H9 (cell line): ENCODE measurements at regions not wholly inside any gene's neighbourhood (a gene's known extent, or its start where the extent isn't known, plus 50 kb on each side); places are given as distances from the start of the nearest gene placed in this dataset.

Experiments used
- DNase-seq: peaks from one replicate; pipeline ENCODE4 v3.0.0-alpha.2; 2017
- H2AFZ ChIP-seq: one replicate; pipeline ENCODE4 v1.6.1; 2013; ENCODE audit warnings: mild to moderate bottlenecking, low read length, control low read depth, moderate library complexity
- H2AK5ac ChIP-seq: 2 replicates; pipeline ENCODE4 v1.6.1; 2013; ENCODE audit warnings: low read length, control low read depth, mixed read lengths; ENCODE audit not compliant: insufficient read length
- H2BK120ac ChIP-seq: one replicate; pipeline ENCODE4 v1.6.1; 2013; ENCODE audit warnings: low read depth, mild to moderate bottlenecking, low read length, control low read depth, inconsistent platforms; ENCODE audit not compliant: poor library complexity, severe bottlenecking
- H2BK12ac ChIP-seq: 2 replicates; pipeline ENCODE4 v1.6.1; 2013; ENCODE audit warnings: low read length, control low read depth, mixed read lengths, low read depth; ENCODE audit not compliant: insufficient read length
- H2BK15ac ChIP-seq: 2 replicates; pipeline ENCODE4 v1.6.1; 2013; ENCODE audit warnings: low read depth, low read length, control low read depth
- H2BK20ac ChIP-seq: one replicate; pipeline ENCODE4 v1.6.1; 2013; ENCODE audit warnings: low read depth, mild to moderate bottlenecking, low read length, control low read depth, inconsistent platforms; ENCODE audit not compliant: poor library complexity, severe bottlenecking
- H2BK5ac ChIP-seq: 2 replicates; pipeline ENCODE4 v1.6.1; 2013; ENCODE audit warnings: low read length, control low read depth, mixed read lengths; ENCODE audit not compliant: insufficient read length
- H3K14ac ChIP-seq: 2 replicates; pipeline ENCODE4 v1.6.1; 2013; ENCODE audit warnings: low read length, control low read depth; ENCODE audit not compliant: insufficient read depth
- H3K18ac ChIP-seq: 2 replicates; pipeline ENCODE4 v1.6.1; 2013; ENCODE audit warnings: low read depth, mild to moderate bottlenecking, mixed read lengths, low read length, control low read depth; ENCODE audit not compliant: insufficient read length
- H3K23ac ChIP-seq: 2 replicates; pipeline ENCODE4 v1.6.1; 2013; ENCODE audit warnings: low read length, control low read depth, mixed read lengths, low read depth; ENCODE audit not compliant: insufficient read length
- H3K23me2 ChIP-seq: 2 replicates; pipeline ENCODE4 v1.6.1; 2013; ENCODE audit warnings: low read depth, mild to moderate bottlenecking, mixed read lengths, low read length, control low read depth; ENCODE audit not compliant: insufficient read length, poor library complexity, severe bottlenecking
- H3K27ac ChIP-seq: 2 replicates; pipeline ENCODE4 v1.5.1; 2013; ENCODE audit warnings: low read length, control low read depth, mixed read lengths, low read depth; ENCODE audit not compliant: insufficient read length
- H3K27me3 ChIP-seq: 2 replicates; pipeline ENCODE4 v1.6.1; 2013; ENCODE audit warnings: low read length, control low read depth, inconsistent platforms; ENCODE audit not compliant: insufficient read depth
- H3K4ac ChIP-seq: 2 replicates; pipeline ENCODE4 v1.6.1; 2013; ENCODE audit warnings: low read depth, mild to moderate bottlenecking, control low read depth, inconsistent platforms, low read length, moderate library complexity
- H3K4me1 ChIP-seq: 2 replicates; pipeline ENCODE4 v1.6.1; 2013; ENCODE audit warnings: low read length, control low read depth, inconsistent platforms; ENCODE audit not compliant: insufficient read depth
- H3K4me2 ChIP-seq: 2 replicates; pipeline ENCODE4 v1.6.1; 2013; ENCODE audit warnings: low read length, control low read depth, mixed read lengths; ENCODE audit not compliant: insufficient read length, insufficient read depth
- H3K56ac ChIP-seq: 2 replicates; pipeline ENCODE4 v1.6.1; 2013; ENCODE audit warnings: low read depth, mild to moderate bottlenecking, mixed read lengths, low read length, control low read depth; ENCODE audit not compliant: insufficient read length
- H3K79me1 ChIP-seq: 2 replicates; pipeline ENCODE4 v1.6.1; 2013; ENCODE audit warnings: low read depth, mild to moderate bottlenecking, moderate library complexity, low read length, control low read depth, inconsistent platforms; ENCODE audit not compliant: insufficient read depth, poor library complexity, severe bottlenecking
- H3K79me2 ChIP-seq: 2 replicates; pipeline ENCODE4 v1.6.1; 2013; ENCODE audit warnings: low read length, control low read depth, inconsistent platforms; ENCODE audit not compliant: insufficient read depth
- H3K9ac ChIP-seq: 2 replicates; pipeline ENCODE4 v1.6.1; 2013; ENCODE audit warnings: low read length, control low read depth, mixed read lengths; ENCODE audit not compliant: insufficient read length; ENCODE audit errors: extremely low read depth
- H3K9me3 ChIP-seq: one replicate; pipeline ENCODE4 v1.6.1; 2013; ENCODE audit warnings: low read depth, low read length, inconsistent platforms; ENCODE audit not compliant: control insufficient read depth
- H3T11ph ChIP-seq: one replicate; pipeline ENCODE4 v1.6.1; 2013; ENCODE audit warnings: mild to moderate bottlenecking, low read length, control low read depth, inconsistent platforms
- H4K20me1 ChIP-seq: one replicate; pipeline ENCODE4 v1.6.1; 2013; ENCODE audit not compliant: control insufficient read depth, insufficient read length, insufficient read depth
- H4K5ac ChIP-seq: 2 replicates; pipeline ENCODE4 v1.6.1; 2013; ENCODE audit warnings: low read depth, mild to moderate bottlenecking, mixed read lengths, low read length, control low read depth; ENCODE audit not compliant: insufficient read length
- H4K8ac ChIP-seq: replicated peaks from 2 replicates; pipeline ENCODE4 v1.6.1; 2013; ENCODE audit warnings: low read length, control low read depth, mixed read lengths, low read depth; ENCODE audit not compliant: insufficient read length
- H4K91ac ChIP-seq: 2 replicates; pipeline ENCODE4 v1.6.1; 2013; ENCODE audit warnings: low read depth, mild to moderate bottlenecking, moderate library complexity, mixed read lengths, low read length, control low read depth; ENCODE audit not compliant: insufficient read length
- H3K27ac Mint-ChIP-seq, 3 experiments: 2 replicates in 2 of 3; 3 replicates in 1 of 3; pipeline ENCODE4 v1.8.0; 2020 to 2021; ENCODE audit warnings: mixed read lengths in 3 of 3, mild to moderate bottlenecking in 1 of 3, moderate library complexity in 1 of 3
- H3K27me3 Mint-ChIP-seq: 2 replicates; pipeline ENCODE4 v1.8.0; 2021; ENCODE audit warnings: low read depth, mild to moderate bottlenecking, moderate library complexity, mixed read lengths
- H3K36me3 Mint-ChIP-seq, 3 experiments: 2 replicates in 2 of 3; 3 replicates in 1 of 3; pipeline ENCODE4 v1.8.0; 2020 to 2021; ENCODE audit warnings: low read depth in 3 of 3, mixed read lengths in 3 of 3; ENCODE audit not compliant: insufficient read depth in 1 of 3
- H3K4me1 Mint-ChIP-seq, 2 experiments: 2 replicates each; pipeline ENCODE4 v1.8.0; 2020; ENCODE audit warnings: mixed read lengths in 2 of 2
- H3K4me3 Mint-ChIP-seq, 2 experiments: 2 replicates in 1 of 2; 3 replicates in 1 of 2; pipeline ENCODE4 v1.8.0; 2020 to 2021; ENCODE audit warnings: mild to moderate bottlenecking in 2 of 2, mixed read lengths in 2 of 2, moderate library complexity in 1 of 2
- H3K9me3 Mint-ChIP-seq, 2 experiments: 2 replicates in 1 of 2; 3 replicates in 1 of 2; pipeline ENCODE4 v1.8.0; 2020; ENCODE audit warnings: mild to moderate bottlenecking in 2 of 2, mixed read lengths in 2 of 2, moderate library complexity in 1 of 2
- CTCF ChIP-seq: fragments of 200-600 bp; sonication (generic); conservative IDR thresholded peaks from 3 replicates; pipeline ENCODE4 v1.8.0; 2021; ENCODE audit warnings: antibody characterized with exemption, mild to moderate bottlenecking
- WGBS: extraction: QIAGEN DNeasy Blood & Tissue Kit; methylation state at CpG from one replicate; pipeline ENCODE4 v1.1.7; 2013; ENCODE audit warnings: missing lambda C conversion rate, low lambda C conversion rate, mixed read lengths; ENCODE audit not compliant: insufficient read length; ENCODE audit errors: extremely low coverage; 5-methylcytosine and 5-hydroxymethylcytosine counted together

- Mint-ChIP-seq H3K4me3 (no peak overlapping the region), H3K27me3 (no peaks in the 10 kb centered on the region), H3K27ac (no peak overlapping the region), H3K36me3 (no peaks in the 10 kb centered on the region), H3K9me3 (no peaks in the 10 kb centered on the region), H3K4me1 (peaks cover 4 to 8% of the 10 kb centered on the region in 2 experiments)
- H3K56ac ChIP-seq = no peak overlapping the region
- H3K9ac ChIP-seq = no peak overlapping the region
- DNase-seq = no peak
- H3K79me2 ChIP-seq = no peaks in the 10 kb centered on the region
- no peak overlapping the region for H3K27ac ChIP-seq
- no peaks in the 10 kb centered on the region for H4K20me1 ChIP-seq
- no peak overlapping the region for H2BK20ac ChIP-seq
- H3K23ac ChIP-seq = no peak overlapping the region
- no peak overlapping the region for H3T11ph ChIP-seq
- H3K4me1 ChIP-seq = no peaks in the 10 kb centered on the region
- no peak overlapping the region for H2BK12ac ChIP-seq
- no peak overlapping the region for H2BK120ac ChIP-seq
- no peaks in the 10 kb centered on the region for H3K79me1 ChIP-seq
- no peak overlapping the region for H3K4me2 ChIP-seq
- TF ChIP-seq CTCF = no peak
- no peak overlapping the region for H2BK5ac ChIP-seq
- H2BK15ac ChIP-seq = no peak overlapping the region
- no peaks in the 10 kb centered on the region for H3K9me3 ChIP-seq
- no CpG with 5 or more reads among the region's 4 CpGs for WGBS
- no peak overlapping the region for H4K91ac ChIP-seq
- H4K8ac ChIP-seq = no peak overlapping the region
- no peak overlapping the region for H2AFZ ChIP-seq
- no peak overlapping the region for H3K14ac ChIP-seq
- no peak overlapping the region for H4K5ac ChIP-seq
- no peak overlapping the region for H2AK5ac ChIP-seq
- no peak overlapping the region for H3K4ac ChIP-seq
- no peaks in the 10 kb centered on the region for H3K27me3 ChIP-seq
- no peak overlapping the region for H3K18ac ChIP-seq
- H3K23me2 ChIP-seq = no peaks in the 10 kb centered on the region
These were observed 254.8 kb downstream of the LMO4 start for GRCh38 chr1:87583459-87583858.
